ENCODE measurements at regions not wholly inside any gene's neighbourhood (a gene's known extent, or its start where the extent isn't known, plus 50 kb on each side); places are given as distances from the start of the nearest gene placed in this dataset.

DNA sequence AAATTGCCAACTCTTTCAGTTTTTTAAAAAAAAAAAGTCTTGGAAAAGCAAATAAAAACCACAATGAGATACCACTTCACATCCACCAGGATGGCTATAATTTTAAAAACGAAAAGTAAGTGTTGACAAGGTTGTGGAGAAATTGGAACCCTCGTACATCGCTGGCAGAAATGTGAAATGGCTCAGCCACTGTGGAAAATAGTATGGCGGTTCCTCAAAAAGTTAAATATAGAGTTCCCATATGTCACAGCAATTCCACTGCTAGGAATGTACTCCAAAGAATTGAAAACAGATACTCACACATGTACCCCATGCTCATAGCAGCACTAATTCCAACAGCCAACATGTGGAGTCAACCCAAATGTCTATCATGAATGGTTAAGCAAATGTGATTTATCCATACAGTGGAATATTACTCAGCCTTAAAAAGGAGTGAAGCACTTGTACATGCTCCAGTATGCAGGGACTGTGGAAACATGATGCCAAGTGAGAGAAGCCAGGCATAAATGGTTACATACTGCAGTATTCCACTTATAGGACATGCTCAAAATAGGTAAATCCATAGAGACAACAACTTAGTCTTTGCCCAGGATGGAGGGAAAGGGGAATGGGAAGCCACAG is 73.8 kb upstream of the PCSK6 start:
- TF ChIP-seq, protein P1, sequence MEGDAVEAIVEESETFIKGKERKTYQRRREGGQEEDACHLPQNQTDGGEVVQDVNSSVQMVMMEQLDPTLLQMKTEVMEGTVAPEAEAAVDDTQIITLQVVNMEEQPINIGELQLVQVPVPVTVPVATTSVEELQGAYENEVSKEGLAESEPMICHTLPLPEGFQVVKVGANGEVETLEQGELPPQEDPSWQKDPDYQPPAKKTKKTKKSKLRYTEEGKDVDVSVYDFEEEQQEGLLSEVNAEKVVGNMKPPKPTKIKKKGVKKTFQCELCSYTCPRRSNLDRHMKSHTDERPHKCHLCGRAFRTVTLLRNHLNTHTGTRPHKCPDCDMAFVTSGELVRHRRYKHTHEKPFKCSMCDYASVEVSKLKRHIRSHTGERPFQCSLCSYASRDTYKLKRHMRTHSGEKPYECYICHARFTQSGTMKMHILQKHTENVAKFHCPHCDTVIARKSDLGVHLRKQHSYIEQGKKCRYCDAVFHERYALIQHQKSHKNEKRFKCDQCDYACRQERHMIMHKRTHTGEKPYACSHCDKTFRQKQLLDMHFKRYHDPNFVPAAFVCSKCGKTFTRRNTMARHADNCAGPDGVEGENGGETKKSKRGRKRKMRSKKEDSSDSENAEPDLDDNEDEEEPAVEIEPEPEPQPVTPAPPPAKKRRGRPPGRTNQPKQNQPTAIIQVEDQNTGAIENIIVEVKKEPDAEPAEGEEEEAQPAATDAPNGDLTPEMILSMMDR (IDR thresholded peaks at IDR 0.05): no peak
- TF ChIP-seq RAD21 (IDR thresholded peaks at IDR 0.05; ENCODE audit: low read length) (no peak), GABPA (IDR thresholded peaks at IDR 0.05; ENCODE audit: low read depth) (no peak), EZH2phosphoT487 (IDR thresholded peaks at IDR 0.05; ENCODE audit: borderline replicate concordance, low read depth) (no peak), NFIC (IDR thresholded peaks at IDR 0.05; ENCODE audit: borderline replicate concordance) (no peak), USF1 (IDR thresholded peaks at IDR 0.05; ENCODE audit: borderline replicate concordance, low read depth) (no peak), REST (IDR thresholded peaks at IDR 0.05; ENCODE audit: low read depth, low read length) (no peak), SMC3 (IDR thresholded peaks at IDR 0.05; ENCODE audit: low read depth, low read length) (no peak), ZBTB33 (IDR thresholded peaks at IDR 0.05; ENCODE audit: borderline replicate concordance, low read depth) (no peak), TCF12 (IDR thresholded peaks at IDR 0.05) (no peak), MEF2A (IDR thresholded peaks at IDR 0.05; ENCODE audit: borderline replicate concordance, low read depth) (no peak), POLR2AphosphoS5 (IDR thresholded peaks at IDR 0.05; ENCODE audit: low read depth, low read length) (no peak), EP300 (IDR thresholded peaks at IDR 0.05; ENCODE audit: borderline replicate concordance in 1 of 2, low read depth in 1 of 2, low read length in 1 of 2) (no peak)
- TF ChIP-seq, protein P2, sequence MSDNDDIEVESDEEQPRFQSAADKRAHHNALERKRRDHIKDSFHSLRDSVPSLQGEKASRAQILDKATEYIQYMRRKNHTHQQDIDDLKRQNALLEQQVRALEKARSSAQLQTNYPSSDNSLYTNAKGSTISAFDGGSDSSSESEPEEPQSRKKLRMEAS (IDR thresholded peaks at IDR 0.05; ENCODE audit: low read depth): no peak

Data from SK-N-SH (cell line).